IMR-90 (cell line): ENCODE measurements at regions not wholly inside any gene's neighbourhood (a gene's known extent, or its start where the extent isn't known, plus 50 kb on each side); places are given as distances from the start of the nearest gene placed in this dataset.

ENCODE experiments used
- ATAC-seq: fragments of 200-7000 bp; cut with Tn5 transposase; 2 replicates; pipeline ENCODE4 v1.9.1; 2020; ENCODE audit warnings: low read depth, mild to moderate bottlenecking, moderate library complexity
- BruUV-seq: library from RNA; stranded (reverse); fragments of 400-500 nt; replicated peaks from 2 replicates; lab custom pipeline; 2021; lab: Mats Ljungman, UMichigan
- CTCF ChIA-PET: fragments of 300-600 bp; formaldehyde crosslinking; extraction: SDS; loops from one replicate; lab custom pipeline; 2021; ENCODE audit warnings: antibody characterized with exemption; lab: Yijun Ruan, JAX
- POLR2A ChIA-PET: fragments of 300-600 bp; sonication (Branson Sonifier 250); formaldehyde crosslinking; loops from one replicate; lab custom pipeline; 2022; ENCODE audit warnings: antibody characterized with exemption; ENCODE audit not compliant: unreplicated experiment; lab: Charles Lee
- DNase-seq: peaks from one replicate; pipeline ENCODE4 v3.0.0; 2013
- H2AFZ ChIP-seq: replicated peaks from 2 replicates; pipeline ENCODE3; 2013; ENCODE audit warnings: low read length, mild to moderate bottlenecking; ENCODE audit not compliant: poor library complexity
- H2AK5ac ChIP-seq: 2 replicates; pipeline ENCODE4 v1.6.1; 2013; ENCODE audit warnings: low read depth, low read length, inconsistent platforms
- H2AK9ac ChIP-seq: replicated peaks from 2 replicates; pipeline ENCODE3; 2013; ENCODE audit warnings: mild to moderate bottlenecking, low read depth, low read length, moderate library complexity; ENCODE audit not compliant: poor library complexity
- H2BK120ac ChIP-seq: 2 replicates; pipeline ENCODE4 v1.6.1; 2013; ENCODE audit warnings: low read depth, low read length, inconsistent platforms
- H2BK15ac ChIP-seq: 3 replicates; pipeline ENCODE4 v1.6.1; 2013; ENCODE audit warnings: low read depth, low read length, inconsistent platforms
- H2BK20ac ChIP-seq: 2 replicates; pipeline ENCODE4 v1.6.1; 2013; ENCODE audit warnings: low read depth, mild to moderate bottlenecking, inconsistent platforms, low read length, moderate library complexity
- H2BK5ac ChIP-seq: 2 replicates; pipeline ENCODE4 v1.6.1; 2013; ENCODE audit warnings: mild to moderate bottlenecking, low read depth, low read length, inconsistent platforms; ENCODE audit not compliant: poor library complexity, severe bottlenecking
- H3K14ac ChIP-seq: replicated peaks from 2 replicates; pipeline ENCODE4 v1.6.1; 2013; ENCODE audit warnings: low read depth, low read length, inconsistent platforms
- H3K18ac ChIP-seq: 2 replicates; pipeline ENCODE4 v1.6.1; 2013; ENCODE audit warnings: low read depth, low read length, control low read depth
- H3K23ac ChIP-seq: 2 replicates; pipeline ENCODE4 v1.6.1; 2013; ENCODE audit warnings: low read depth, low read length, inconsistent platforms
- H3K27ac ChIP-seq: 2 replicates; pipeline ENCODE4 v1.5.1; 2013; ENCODE audit warnings: mild to moderate bottlenecking, control low read depth, low read length; ENCODE audit not compliant: insufficient read depth
- H3K27me3 ChIP-seq: 2 replicates; pipeline ENCODE4 v1.6.1; 2013; ENCODE audit warnings: low read length; ENCODE audit not compliant: control insufficient read depth, insufficient read depth
- H3K36me3 ChIP-seq: 2 replicates; pipeline ENCODE4 v1.6.1; 2013; ENCODE audit warnings: low read length, mixed read lengths; ENCODE audit not compliant: control insufficient read depth, insufficient read depth
- H3K4ac ChIP-seq: 2 replicates; pipeline ENCODE4 v1.6.1; 2013; ENCODE audit warnings: low read depth, low read length, inconsistent platforms
- H3K4me1 ChIP-seq: 2 replicates; pipeline ENCODE4 v1.6.1; 2013; ENCODE audit warnings: low read length, mixed read lengths; ENCODE audit not compliant: control insufficient read depth, insufficient read depth
- H3K4me2 ChIP-seq: 2 replicates; pipeline ENCODE4 v1.6.1; 2013; ENCODE audit warnings: low read depth, mild to moderate bottlenecking, control low read depth, low read length, moderate library complexity
- H3K4me3 ChIP-seq: 2 replicates; pipeline ENCODE4 v1.5.1; 2013; ENCODE audit warnings: low read depth, mild to moderate bottlenecking, control low read depth, low read length, moderate library complexity; ENCODE audit not compliant: insufficient read depth
- H3K56ac ChIP-seq: 2 replicates; pipeline ENCODE4 v1.6.1; 2013; ENCODE audit warnings: low read length, inconsistent platforms; ENCODE audit not compliant: insufficient read depth; ENCODE audit errors: extremely low read depth
- H3K79me1 ChIP-seq, 2 experiments: 2 replicates each; pipeline ENCODE4 v1.6.1; 2013; ENCODE audit warnings: low read length in 2 of 2, inconsistent platforms in 1 of 2, low read depth in 1 of 2
- H3K9ac ChIP-seq: 2 replicates; pipeline ENCODE4 v1.6.1; 2013; ENCODE audit warnings: low read depth, low read length, control low read depth
- H3K9me1 ChIP-seq: 2 replicates; pipeline ENCODE4 v1.6.1; 2013; ENCODE audit warnings: low read length, inconsistent platforms; ENCODE audit not compliant: insufficient read depth
- H3K9me3 ChIP-seq: 2 replicates; pipeline ENCODE4 v1.6.1; 2013; ENCODE audit warnings: low read length; ENCODE audit not compliant: control insufficient read depth, insufficient read depth
- H4K20me1 ChIP-seq: 2 replicates; pipeline ENCODE4 v1.6.1; 2013; ENCODE audit warnings: low read length, inconsistent platforms; ENCODE audit not compliant: insufficient read depth
- H4K5ac ChIP-seq: 2 replicates; pipeline ENCODE4 v1.6.1; 2013; ENCODE audit warnings: mild to moderate bottlenecking, low read depth, low read length, control low read depth
- H4K8ac ChIP-seq, 2 experiments: 2 replicates each; pipeline ENCODE4 v1.6.1; 2013; ENCODE audit warnings: low read depth in 2 of 2, low read length in 2 of 2, control low read depth in 1 of 2, inconsistent platforms in 1 of 2
- H4K91ac ChIP-seq: 2 replicates; pipeline ENCODE4 v1.6.1; 2013; ENCODE audit warnings: low read depth, low read length, inconsistent platforms; ENCODE audit not compliant: insufficient read depth
- CHD1 ChIP-seq: IDR thresholded peaks from 2 replicates; pipeline ENCODE4 v1.6.1; 2012; ENCODE audit warnings: low read depth, low read length, improper control_type of control experiment
- CTCF ChIP-seq: conservative IDR thresholded peaks from 2 replicates; pipeline ENCODE4 v1.5.1; 2012; ENCODE audit warnings: mild to moderate bottlenecking, low read depth, low read length, improper control_type of control experiment
- MAFK ChIP-seq: IDR thresholded peaks from 2 replicates; pipeline ENCODE4 v1.6.1; 2012; ENCODE audit warnings: low read depth, low read length, improper control_type of control experiment
- MAZ ChIP-seq: IDR thresholded peaks from 2 replicates; pipeline ENCODE4 v1.6.1; 2012; ENCODE audit warnings: low read depth, mild to moderate bottlenecking, low read length, improper control_type of control experiment, moderate library complexity, borderline replicate concordance
- NFE2L2 ChIP-seq: fragments of 150-350 bp; IDR thresholded peaks from 2 replicates; pipeline ENCODE4 v1.6.1; 2016; ENCODE audit warnings: low read depth, mild to moderate bottlenecking, low read length
- POLR2A ChIP-seq: IDR thresholded peaks from 2 replicates; pipeline ENCODE4 v1.6.1; 2012; ENCODE audit warnings: mild to moderate bottlenecking, low read depth, low read length
- RAD21 ChIP-seq: IDR thresholded peaks from 2 replicates; pipeline ENCODE4 v1.6.1; 2012; ENCODE audit warnings: low read length, improper control_type of control experiment
- SMC3 ChIP-seq: fragments of 150-350 bp; IDR thresholded peaks from 2 replicates; pipeline ENCODE4 v1.6.1; 2016; ENCODE audit warnings: low read depth, mild to moderate bottlenecking, antibody characterized with exemption, low read length, moderate library complexity
- WGBS, 2 experiments: methylation state at CpG; one replicate each; pipeline versions ENCODE4 v1.1.5 to v1.1.7; 2013; ENCODE audit warnings: missing lambda C conversion rate in 2 of 2; ENCODE audit not compliant: insufficient read length in 1 of 2; ENCODE audit errors: extremely low coverage in 2 of 2; 5-methylcytosine and 5-hydroxymethylcytosine counted together
- dilution Hi-C: fragments of 300-500 bp; cut with HindIII; formaldehyde crosslinking; loops from one replicate; pipeline ENCODE4 v1.14.3; 2018; ENCODE audit warnings: low sequenced_read_pairs; ENCODE audit not compliant: unreplicated experiment
- in situ Hi-C: fragments of 300-500 bp; cut with MboI; formaldehyde crosslinking; loops from 3 replicates; pipeline ENCODE4 v1.14.3; 2019; ENCODE audit warnings: low sequenced_read_pairs, inconsistent platforms, mixed read lengths
- intact Hi-C: fragments of 100-400 bp; cut with micrococcal nuclease; formaldehyde crosslinking; loops from 2 replicates; pipeline ENCODE4 v1.10.0; 2022

GRCh38 chr1:81712425-81712824 lies 88.3 kb upstream of the ADGRL2 start:
- Histone ChIP-seq H2AK5ac (no peak overlapping the region), H3K18ac (no peak overlapping the region), H3K56ac (no peak overlapping the region), H3K9ac (no peak overlapping the region), H3K9me1 (no peaks in the 10 kb centered on the region), H3K9me3 (no peaks in the 10 kb centered on the region), H2AK9ac (no peak overlapping the region), H3K4me2 (no peak overlapping the region), H3K36me3 (no peaks in the 10 kb centered on the region), H3K23ac (no peak overlapping the region), H3K4ac (no peak overlapping the region), H3K4me3 (no peak overlapping the region), H3K27ac (no peak overlapping the region), H4K20me1 (no peaks in the 10 kb centered on the region), H3K79me1 (no peaks in the 10 kb centered on the region), H3K27me3 (no peaks in the 10 kb centered on the region), H4K91ac (no peak overlapping the region), H2BK120ac (no peak overlapping the region), H3K4me1 (no peaks in the 10 kb centered on the region), H3K14ac (no peak overlapping the region), H2BK20ac (no peak overlapping the region), H2AFZ (no peak overlapping the region), H4K5ac (no peak overlapping the region), H2BK15ac (no peak overlapping the region), H4K8ac (no peak overlapping the region), H2BK5ac (no peak overlapping the region)
- no peak for ATAC-seq
- TF ChIP-seq POLR2A, result no peak
- TF ChIP-seq CTCF, result no peak
- TF ChIP-seq MAFK, result no peak
- no peak for TF ChIP-seq RAD21
- TF ChIP-seq NFE2L2, result no peak
- no peak for TF ChIP-seq MAZ
- TF ChIP-seq CHD1, result no peak
- no peak for TF ChIP-seq SMC3
- ChIA-PET POLR2A (no interaction called here), CTCF (no interaction called here)
- no CpG with 5 or more reads among the region's 3 CpGs for WGBS, 2 experiments
- in situ Hi-C loops (no loop called here), intact Hi-C loops (no loop called here), dilution Hi-C loops (no loop called here)
- no TSS peak for BruUV-seq
- DNase-seq, result no peak
